GM23248 (cell line): ENCODE measurements at regions not wholly inside any gene's neighbourhood (a gene's known extent, or its start where the extent isn't known, plus 50 kb on each side); places are given as distances from the start of the nearest gene placed in this dataset.

ENCODE experiments used
- DNase-seq: peaks from one replicate; pipeline ENCODE4 v3.0.0-alpha.2; 2015
- H2AFZ ChIP-seq: fragments of 200-600 bp; sonication (generic); 2 replicates; pipeline ENCODE4 v1.6.1; 2016; ENCODE audit warnings: antibody characterized with exemption
- H3F3A ChIP-seq: fragments of 200-600 bp; sonication (generic); 2 replicates; pipeline ENCODE4 v1.6.1; 2016; ENCODE audit warnings: mild to moderate bottlenecking, antibody characterized with exemption, mixed run types; ENCODE audit not compliant: insufficient read depth
- H3K27ac ChIP-seq: fragments of 200-600 bp; sonication (generic); 2 replicates; pipeline ENCODE4 v1.5.1; 2016; ENCODE audit warnings: mild to moderate bottlenecking
- H3K27me3 ChIP-seq: fragments of 200-600 bp; sonication (generic); replicated peaks from 2 replicates; pipeline ENCODE4 v1.6.1; 2016; ENCODE audit warnings: mild to moderate bottlenecking; ENCODE audit not compliant: insufficient read depth
- H3K36me3 ChIP-seq: fragments of 200-600 bp; sonication (generic); 2 replicates; pipeline ENCODE4 v1.6.1; 2016; ENCODE audit warnings: low read depth, mild to moderate bottlenecking
- H3K4me1 ChIP-seq: fragments of 200-600 bp; sonication (generic); 2 replicates; pipeline ENCODE4 v1.6.1; 2016; ENCODE audit warnings: mild to moderate bottlenecking; ENCODE audit not compliant: insufficient read depth
- H3K4me2 ChIP-seq: fragments of 200-600 bp; sonication (generic); one replicate; pipeline ENCODE4 v1.6.1; 2016; ENCODE audit warnings: mild to moderate bottlenecking; ENCODE audit not compliant: unreplicated experiment
- H3K4me3 ChIP-seq: fragments of 200-600 bp; sonication (generic); 2 replicates; pipeline ENCODE4 v1.5.1; 2016; ENCODE audit warnings: mild to moderate bottlenecking
- H3K79me2 ChIP-seq: fragments of 200-600 bp; sonication (generic); 2 replicates; pipeline ENCODE4 v1.6.1; 2016; ENCODE audit warnings: mild to moderate bottlenecking; ENCODE audit not compliant: insufficient read depth
- H3K9ac ChIP-seq: fragments of 200-600 bp; sonication (generic); 2 replicates; pipeline ENCODE4 v1.6.1; 2016; ENCODE audit warnings: mild to moderate bottlenecking
- H3K9me2 ChIP-seq: fragments of 200-600 bp; sonication (generic); 2 replicates; pipeline ENCODE4 v1.6.1; 2016; ENCODE audit warnings: mixed run types, mild to moderate bottlenecking, moderate library complexity; ENCODE audit not compliant: insufficient read depth
- H3K9me3 ChIP-seq: fragments of 200-600 bp; sonication (generic); one replicate; pipeline ENCODE4 v1.6.1; 2017; ENCODE audit warnings: low read depth
- H4K20me1 ChIP-seq: fragments of 200-600 bp; sonication (generic); 2 replicates; pipeline ENCODE4 v1.6.0; 2016; ENCODE audit not compliant: insufficient read depth
- EZH2 ChIP-seq: fragments of 200-600 bp; sonication (generic); IDR thresholded peaks from 2 replicates; pipeline ENCODE4 v1.6.1; 2018; ENCODE audit warnings: antibody characterized with exemption, mild to moderate bottlenecking; ENCODE audit not compliant: insufficient read depth, poor library complexity, severe bottlenecking
- EZH2phosphoT487 ChIP-seq: fragments of 200-600 bp; sonication (generic); IDR thresholded peaks from 2 replicates; pipeline ENCODE4 v1.6.1; 2018; ENCODE audit warnings: antibody characterized with exemption, moderate library complexity, mild to moderate bottlenecking, low read depth; ENCODE audit not compliant: insufficient read depth
- WGBS, 2 experiments: methylation state at CpG; one replicate each; pipeline ENCODE4 v1.1.6; 2015 to 2017; ENCODE audit warnings: low lambda C conversion rate in 2 of 2, low coverage in 1 of 2; ENCODE audit errors: missing lambda C conversion rate in 2 of 2; 5-methylcytosine and 5-hydroxymethylcytosine counted together
- in situ Hi-C: fragments of 300-500 bp; cut with MboI; formaldehyde crosslinking; loops from 2 replicates; pipeline ENCODE4 v1.15.0; 2020

- no peak overlapping the region for H3K4me3 ChIP-seq
- H3K79me2 ChIP-seq: no peaks in the 10 kb centered on the region
- no peaks in the 10 kb centered on the region for H3K9me3 ChIP-seq
- H3K27me3 ChIP-seq: no peaks in the 10 kb centered on the region
- H3K9ac ChIP-seq: no peak overlapping the region
- H3K36me3 ChIP-seq: no peaks in the 10 kb centered on the region
- H2AFZ ChIP-seq: no peak overlapping the region
- 34 to 36% methylated on average over 4 of the region's 4 CpGs for WGBS, 2 experiments
- no peak overlapping the region for H3K4me2 ChIP-seq
- TF ChIP-seq EZH2phosphoT487 (no peak), EZH2 (no peak)
- no peaks in the 10 kb centered on the region for H4K20me1 ChIP-seq
- no peaks in the 10 kb centered on the region for H3F3A ChIP-seq
- in situ Hi-C loops: no loop called here
- H3K4me1 ChIP-seq: no peaks in the 10 kb centered on the region
- peak; percentile 1 for DNase-seq
- H3K9me2 ChIP-seq: no peaks in the 10 kb centered on the region
- H3K27ac ChIP-seq: no peak overlapping the region
Measured at GRCh38 chr4:14726877-14727361, 275.4 kb upstream of the CPEB2 start.

GRCh38 chr4:14729282-14730000 lies 272.8 kb upstream of the CPEB2 start:
- H3K4me1 ChIP-seq: no peaks in the 10 kb centered on the region
- H3K27me3 ChIP-seq: no peaks in the 10 kb centered on the region
- no peak overlapping the region for H2AFZ ChIP-seq
- H4K20me1 ChIP-seq: no peaks in the 10 kb centered on the region
- H3K79me2 ChIP-seq: no peaks in the 10 kb centered on the region
- no peaks in the 10 kb centered on the region for H3K36me3 ChIP-seq
- H3K4me3 ChIP-seq: no peak overlapping the region
- H3K27ac ChIP-seq: no peak overlapping the region
- in situ Hi-C loops: no loop called here
- no peaks in the 10 kb centered on the region for H3K9me2 ChIP-seq
- H3K4me2 ChIP-seq: no peak overlapping the region
- TF ChIP-seq EZH2phosphoT487 (no peak), EZH2 (no peak)
- no peaks in the 10 kb centered on the region for H3K9me3 ChIP-seq
- DNase-seq: no peak
- no peaks in the 10 kb centered on the region for H3F3A ChIP-seq
- no peak overlapping the region for H3K9ac ChIP-seq

GRCh38 chr4:14742054-14742453 lies 260.2 kb upstream of the CPEB2 start:
- Histone ChIP-seq H2AFZ (no peak overlapping the region), H3K27ac (no peak overlapping the region), H3K79me2 (no peaks in the 10 kb centered on the region), H3K9me3 (no peaks in the 10 kb centered on the region), H3F3A (no peaks in the 10 kb centered on the region), H3K9ac (no peak overlapping the region), H3K27me3 (no peaks in the 10 kb centered on the region), H3K36me3 (no peaks in the 10 kb centered on the region), H3K4me3 (no peak overlapping the region), H3K4me1 (no peaks in the 10 kb centered on the region), H3K4me2 (no peak overlapping the region), H4K20me1 (no peaks in the 10 kb centered on the region), H3K9me2 (no peaks in the 10 kb centered on the region)
- TF ChIP-seq EZH2phosphoT487 (no peak), EZH2 (no peak)
- DNase-seq: no peak
- in situ Hi-C loops: no loop called here
- 7 to 22% methylated on average over 1 of the region's 1 CpG for WGBS, 2 experiments

- Histone ChIP-seq H3K79me2 (no peaks in the 10 kb centered on the region), H3K4me2 (no peak overlapping the region), H3K27ac (no peak overlapping the region), H3F3A (no peaks in the 10 kb centered on the region), H3K9ac (no peak overlapping the region), H2AFZ (no peak overlapping the region), H3K36me3 (no peaks in the 10 kb centered on the region), H3K9me2 (no peaks in the 10 kb centered on the region), H3K4me1 (no peaks in the 10 kb centered on the region), H4K20me1 (no peaks in the 10 kb centered on the region), H3K27me3 (no peaks in the 10 kb centered on the region), H3K9me3 (no peaks in the 10 kb centered on the region), H3K4me3 (no peak overlapping the region)
- in situ Hi-C loops: no loop called here
- TF ChIP-seq EZH2phosphoT487 (no peak), EZH2 (no peak)
- WGBS, 2 experiments: 51 to 54% methylated on average over 5 of the region's 5 CpGs
- DNase-seq: no peak
Measured at GRCh38 chr4:14743172-14743571, 259.1 kb upstream of the CPEB2 start.
